HUES64 (cell line): ENCODE measurements at regions not wholly inside any gene's neighbourhood (a gene's known extent, or its start where the extent isn't known, plus 50 kb on each side); places are given as distances from the start of the nearest gene placed in this dataset.

ENCODE experiments used
- H3K27ac ChIP-seq: 2 replicates; pipeline ENCODE4 v1.7.0; 2013; ENCODE audit warnings: low read depth, low read length, inconsistent platforms
- H3K27me3 ChIP-seq: 2 replicates; pipeline ENCODE4 v1.6.1; 2013; ENCODE audit warnings: mild to moderate bottlenecking, low read length; ENCODE audit not compliant: insufficient read depth
- H3K36me3 ChIP-seq: 2 replicates; pipeline ENCODE4 v1.6.1; 2013; ENCODE audit warnings: mild to moderate bottlenecking, low read length; ENCODE audit not compliant: insufficient read depth
- H3K4me1 ChIP-seq: 2 replicates; pipeline ENCODE4 v1.6.1; 2013; ENCODE audit warnings: mild to moderate bottlenecking, low read length, moderate library complexity; ENCODE audit not compliant: insufficient read depth
- H3K4me3 ChIP-seq: 2 replicates; pipeline ENCODE4 v1.5.1; 2013; ENCODE audit warnings: mild to moderate bottlenecking, low read length, moderate library complexity
- H3K9ac ChIP-seq: 2 replicates; pipeline ENCODE4 v1.6.1; 2013; ENCODE audit warnings: mild to moderate bottlenecking, low read depth, low read length
- H3K9me3 ChIP-seq: 2 replicates; pipeline ENCODE4 v1.6.1; 2013; ENCODE audit warnings: low read depth, low read length; ENCODE audit not compliant: insufficient read depth
- WGBS: fragments of 150-250, 120-280 bp; methylation state at CpG from one replicate; pipeline ENCODE4 v1.1.7; 2013; ENCODE audit warnings: missing lambda C conversion rate; 5-methylcytosine and 5-hydroxymethylcytosine counted together

- no peaks in the 10 kb centered on the region for H3K27me3 ChIP-seq
- H3K4me3 ChIP-seq, result no peak overlapping the region
- H3K9ac ChIP-seq, result no peak overlapping the region
- no peaks in the 10 kb centered on the region for H3K4me1 ChIP-seq
- no peaks in the 10 kb centered on the region for H3K36me3 ChIP-seq
- peaks cover 17% of the 10 kb centered on the region; the same call in 1 of the 2 replicates for H3K9me3 ChIP-seq
- H3K27ac ChIP-seq, result no peak overlapping the region
Observed at GRCh38 chr10:62972103-62972502, 155.9 kb upstream of the EGR2 start.

GRCh38 chr10:62964026-62964425, 147.9 kb upstream of the EGR2 start:
- Histone ChIP-seq H3K4me1 (no peaks in the 10 kb centered on the region), H3K36me3 (no peaks in the 10 kb centered on the region), H3K4me3 (no peak overlapping the region), H3K27ac (no peak overlapping the region), H3K9me3 (0 out of 2 replicates have a peak, but pooled peaks cover 6% of the 10 kb centered on the region), H3K27me3 (no peaks in the 10 kb centered on the region), H3K9ac (no peak overlapping the region)
- WGBS, result 88% methylated on average over 4 of the region's 4 CpGs

GRCh38 chr10:62961951-62962523, 145.9 kb upstream of the EGR2 start:
- Histone ChIP-seq H3K4me1 (no peaks in the 10 kb centered on the region), H3K27me3 (no peaks in the 10 kb centered on the region), H3K4me3 (no peak overlapping the region), H3K9ac (no peak overlapping the region), H3K9me3 (0 out of 2 replicates have a peak, but pooled peaks cover 6% of the 10 kb centered on the region), H3K27ac (no peak overlapping the region), H3K36me3 (no peaks in the 10 kb centered on the region)
- 63% methylated on average over 3 of the region's 3 CpGs for WGBS

- Histone ChIP-seq H3K36me3 (no peaks in the 10 kb centered on the region), H3K27me3 (no peaks in the 10 kb centered on the region), H3K4me3 (no peak overlapping the region), H3K9me3 (0 out of 2 replicates have a peak, but pooled peaks cover 6% of the 10 kb centered on the region), H3K9ac (no peak overlapping the region), H3K27ac (no peak overlapping the region), H3K4me1 (no peaks in the 10 kb centered on the region)
- 95% methylated on average over 6 of the region's 9 CpGs for WGBS
Observed at GRCh38 chr10:62960416-62960815, 144.2 kb upstream of the EGR2 start.

- whole genome bisulfite sequencing, result 82% methylated on average over 5 of the region's 5 CpGs
- Histone ChIP-seq H3K36me3 (no peaks in the 10 kb centered on the region), H3K9ac (no peak overlapping the region)
Observed at GRCh38 chr10:62959553-62959952, 143.4 kb upstream of the EGR2 start.

GRCh38 chr10:62958980-62959379, 142.8 kb upstream of the EGR2 start:
- no peak overlapping the region for H3K4me3 ChIP-seq
- 0 out of 2 replicates have a peak, but pooled peaks cover 6% of the 10 kb centered on the region for H3K9me3 ChIP-seq
- no peaks in the 10 kb centered on the region for H3K27me3 ChIP-seq
- no peak overlapping the region for H3K9ac ChIP-seq
- H3K27ac ChIP-seq, result no peak overlapping the region
- 96% methylated on average over 1 of the region's 1 CpG for WGBS
- no peaks in the 10 kb centered on the region for H3K4me1 ChIP-seq
- H3K36me3 ChIP-seq, result no peaks in the 10 kb centered on the region

More at GRCh38 chr10:62959553-62959952, 143.4 kb upstream of the EGR2 start:
- H3K27ac ChIP-seq, result no peak overlapping the region
- H3K4me1 ChIP-seq, result no peaks in the 10 kb centered on the region
- H3K4me3 ChIP-seq, result no peak overlapping the region
- 0 out of 2 replicates have a peak, but pooled peaks cover 6% of the 10 kb centered on the region for H3K9me3 ChIP-seq
- H3K27me3 ChIP-seq, result no peaks in the 10 kb centered on the region

GRCh38 chr10:62946278-62946677, 130.1 kb upstream of the EGR2 start:
- 90% methylated on average over 3 of the region's 3 CpGs for WGBS

GRCh38 chr10:62939698-62940097, 123.5 kb upstream of the EGR2 start:
- H3K36me3 ChIP-seq, result no peaks in the 10 kb centered on the region
- H3K9ac ChIP-seq, result no peak overlapping the region
- H3K27ac ChIP-seq, result no peak overlapping the region
- H3K27me3 ChIP-seq, result no peaks in the 10 kb centered on the region
- no peak overlapping the region for H3K4me3 ChIP-seq
- H3K4me1 ChIP-seq, result no peaks in the 10 kb centered on the region
- H3K9me3 ChIP-seq, result no peaks in the 10 kb centered on the region
- WGBS, result 97% methylated on average over 2 of the region's 2 CpGs

More at GRCh38 chr10:62946278-62946677, 130.1 kb upstream of the EGR2 start:
- Histone ChIP-seq H3K9me3 (peaks cover 3% of the 10 kb centered on the region; the same call in 1 of the 2 replicates), H3K36me3 (no peaks in the 10 kb centered on the region), H3K9ac (no peak overlapping the region), H3K27ac (no peak overlapping the region), H3K4me1 (no peaks in the 10 kb centered on the region), H3K4me3 (no peak overlapping the region), H3K27me3 (no peaks in the 10 kb centered on the region)

- H3K36me3 ChIP-seq, result no peaks in the 10 kb centered on the region
- no peaks in the 10 kb centered on the region for H3K9me3 ChIP-seq
- H3K27ac ChIP-seq, result no peak overlapping the region
- H3K27me3 ChIP-seq, result no peaks in the 10 kb centered on the region
- WGBS, result 96% methylated on average over 5 of the region's 5 CpGs
- no peaks in the 10 kb centered on the region for H3K4me1 ChIP-seq
- no peak overlapping the region for H3K4me3 ChIP-seq
- H3K9ac ChIP-seq, result no peak overlapping the region
Observed at GRCh38 chr10:62938672-62939071, 122.5 kb upstream of the EGR2 start.

GRCh38 chr10:62937674-62938073, 121.5 kb upstream of the EGR2 start:
- no peak overlapping the region for H3K9ac ChIP-seq
- 96% methylated on average over 6 of the region's 6 CpGs for WGBS
- H3K36me3 ChIP-seq, result no peaks in the 10 kb centered on the region
- no peak overlapping the region for H3K4me3 ChIP-seq
- H3K9me3 ChIP-seq, result no peaks in the 10 kb centered on the region
- H3K27me3 ChIP-seq, result no peaks in the 10 kb centered on the region
- H3K27ac ChIP-seq, result no peak overlapping the region
- H3K4me1 ChIP-seq, result no peaks in the 10 kb centered on the region

- H3K9me3 ChIP-seq, result 0 out of 2 replicates have a peak, but pooled peaks cover 1% of the 10 kb centered on the region
- no peak overlapping the region for H3K9ac ChIP-seq
- no peaks in the 10 kb centered on the region for H3K4me1 ChIP-seq
- WGBS, result 93% methylated on average over 1 of the region's 2 CpGs
- H3K27me3 ChIP-seq, result no peaks in the 10 kb centered on the region
- H3K36me3 ChIP-seq, result no peaks in the 10 kb centered on the region
- H3K27ac ChIP-seq, result no peak overlapping the region
- H3K4me3 ChIP-seq, result no peak overlapping the region
Observed at GRCh38 chr10:62935022-62935421, 118.9 kb upstream of the EGR2 start.

- H3K27ac ChIP-seq, result no peak overlapping the region
- 0 out of 2 replicates have a peak, but pooled peaks cover 5% of the 10 kb centered on the region for H3K9me3 ChIP-seq
- H3K27me3 ChIP-seq, result no peaks in the 10 kb centered on the region
- no peaks in the 10 kb centered on the region for H3K4me1 ChIP-seq
- no peaks in the 10 kb centered on the region for H3K36me3 ChIP-seq
- no peak overlapping the region for H3K4me3 ChIP-seq
- no peak overlapping the region for H3K9ac ChIP-seq
- WGBS, result 93% methylated on average over 11 of the region's 11 CpGs
Observed at GRCh38 chr10:62934258-62934657, 118.1 kb upstream of the EGR2 start.
